Stimulated activated CD4-positive, alpha-beta T cell treated with anti-CD3 and anti-CD28 coated beads, Interleukin-4, amount 100 ng/mL, for 1 hour (primary cell): ENCODE measurements at regions not wholly inside any gene's neighbourhood (a gene's known extent, or its start where the extent isn't known, plus 50 kb on each side); places are given as distances from the start of the nearest gene placed in this dataset.

ENCODE experiments used
- DNase-seq: peaks from one replicate; pipeline ENCODE4 v3.0.0-alpha.2; 2020

GRCh38 chr13:24012648-24013047, 115.3 kb upstream of the C1QTNF9B start:
- no peak for DNase-seq

- no peak for DNase-seq
These were observed 115.9 kb upstream of the C1QTNF9B start for GRCh38 chr13:24013189-24013588.

GRCh38 chr13:24016046-24016445, 118.7 kb upstream of the C1QTNF9B start:
- no peak for DNase-seq

- no peak for DNase-seq
These were observed 125.3 kb upstream of the C1QTNF9B start for GRCh38 chr13:24022568-24022967.

- DNase-seq = no peak
These were observed 125.8 kb upstream of the C1QTNF9B start for GRCh38 chr13:24023073-24023472.

- no peak for DNase-seq
These were observed 130.2 kb upstream of the C1QTNF9B start for GRCh38 chr13:24027494-24027893.

- DNase-seq = no peak
These were observed 128.3 kb upstream of the SPATA13 start for GRCh38 chr13:24032252-24032651.

GRCh38 chr13:24032674-24033073, 127.8 kb upstream of the SPATA13 start:
- DNase-seq = no peak

GRCh38 chr13:24033527-24034302, 126.8 kb upstream of the SPATA13 start:
- no peak for DNase-seq

GRCh38 chr13:24035411-24035810, 125.1 kb upstream of the SPATA13 start:
- no peak for DNase-seq

- DNase-seq = no peak
These were observed 124.4 kb upstream of the SPATA13 start for GRCh38 chr13:24036115-24036514.

- no peak for DNase-seq
These were observed 122.1 kb upstream of the SPATA13 start for GRCh38 chr13:24038405-24038804.

- DNase-seq = no peak
These were observed 121.6 kb upstream of the SPATA13 start for GRCh38 chr13:24038841-24039330.

GRCh38 chr13:24039621-24040475, 120.7 kb upstream of the SPATA13 start:
- no peak for DNase-seq

GRCh38 chr13:24040835-24041234, 119.7 kb upstream of the SPATA13 start:
- DNase-seq = no peak

- no peak for DNase-seq
These were observed 118.8 kb upstream of the SPATA13 start for GRCh38 chr13:24041651-24042225.

GRCh38 chr13:24042710-24043440, 117.6 kb upstream of the SPATA13 start:
- no peak for DNase-seq

- DNase-seq = no peak
These were observed 116.8 kb upstream of the SPATA13 start for GRCh38 chr13:24043590-24044350.

GRCh38 chr13:24045597-24045996, 114.9 kb upstream of the SPATA13 start:
- no peak for DNase-seq

GRCh38 chr13:24050292-24050711, 110.2 kb upstream of the SPATA13 start:
- DNase-seq = no peak

GRCh38 chr13:24050796-24051715, 109.5 kb upstream of the SPATA13 start:
- DNase-seq = no peak
